GM18507 (cell line): ENCODE measurements at regions not wholly inside any gene's neighbourhood (a gene's known extent, or its start where the extent isn't known, plus 50 kb on each side); places are given as distances from the start of the nearest gene placed in this dataset.

Experiments used
- DNase-seq: peaks from one replicate; pipeline ENCODE4 v3.0.0; 2011; ENCODE audit warnings: low read depth; ENCODE audit not compliant: insufficient read length; ENCODE audit errors: extremely low spot score
- FAIRE-seq: peaks from 2 replicates; lab custom pipeline; 2011; peaks lifted over from hg19 to GRCh38; lab: Jason Lieb, UNC

DNA sequence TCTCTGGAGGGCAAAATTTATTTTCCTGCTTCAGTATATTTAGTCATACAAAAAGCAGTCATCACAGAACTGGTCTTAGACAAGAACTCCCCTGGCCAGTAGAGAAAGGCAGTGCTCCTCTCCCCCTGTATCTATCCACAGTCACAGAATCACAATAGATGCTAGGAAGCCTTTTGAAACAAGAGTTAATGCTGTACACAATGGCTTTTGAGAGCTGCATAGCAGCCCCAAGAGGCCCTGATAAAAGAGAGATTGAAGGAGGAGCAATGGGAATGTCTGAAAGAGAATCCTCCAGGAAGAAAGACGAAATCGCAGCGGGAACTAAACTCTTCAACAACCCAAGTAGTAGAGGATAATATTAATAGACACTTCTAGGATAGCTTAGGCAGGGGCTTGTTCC lies 330.2 kb downstream of the RBM43 start:
- no peak for DNase-seq
- FAIRE-seq: no peak

DNA sequence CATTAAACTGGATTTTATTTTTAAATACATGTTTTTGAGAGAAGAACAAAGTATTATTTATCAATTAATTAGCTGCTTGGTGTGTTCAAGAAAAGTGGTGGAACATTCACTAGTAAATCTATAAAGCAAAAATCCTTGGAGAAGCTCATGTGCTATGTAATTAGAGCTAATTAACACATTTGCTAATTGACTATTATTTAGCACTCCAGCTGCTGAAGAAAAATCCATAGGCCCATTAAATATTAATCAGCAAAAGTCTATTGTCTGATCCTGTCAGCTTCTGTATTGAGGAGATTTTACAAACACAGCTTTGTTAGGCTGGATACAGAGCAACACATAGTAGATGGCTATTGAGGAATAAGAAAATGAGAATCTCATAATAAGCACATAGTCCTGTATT lies 336.1 kb downstream of the RBM43 start:
- DNase-seq (no peak), FAIRE-seq (no peak)

DNA sequence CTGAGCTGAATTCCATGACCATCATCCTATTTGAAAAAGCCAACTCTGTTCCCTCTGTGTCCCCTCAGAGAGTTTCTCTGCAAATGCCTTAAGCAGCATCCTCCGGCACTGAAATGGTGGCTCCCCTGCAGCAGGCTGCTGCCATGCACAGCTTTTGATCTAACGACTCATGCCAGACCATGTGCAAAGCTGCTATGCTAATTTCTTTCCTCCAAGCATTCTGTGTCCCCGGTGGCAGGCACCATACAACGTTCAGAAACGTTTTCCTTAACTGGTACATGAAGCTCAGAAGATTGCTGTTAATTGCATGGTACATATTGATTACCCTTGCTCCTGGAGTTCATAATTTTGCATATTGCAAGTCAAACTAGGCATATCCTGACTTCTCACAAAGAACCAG lies 336.8 kb downstream of the RBM43 start:
- FAIRE-seq (no peak), DNase-seq (no peak)

DNA sequence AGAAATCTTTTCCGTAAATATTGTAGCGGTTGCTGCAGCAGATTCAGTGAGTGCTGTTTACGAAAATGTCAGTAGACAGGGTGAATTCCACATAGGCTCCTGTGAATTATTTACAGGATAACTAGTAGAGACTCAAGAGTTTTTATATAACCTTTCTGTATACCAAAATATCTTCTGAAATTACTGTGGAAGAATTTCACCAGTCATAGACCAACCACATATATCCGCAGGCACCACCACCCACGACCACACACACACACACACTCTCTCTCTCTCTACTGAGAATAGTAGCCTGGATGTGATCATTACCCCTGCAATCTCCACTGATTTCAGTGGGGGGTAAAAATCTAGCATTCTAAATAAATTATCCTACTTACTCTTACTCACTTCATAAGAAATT lies 341.8 kb downstream of the RBM43 start:
- DNase-seq: no peak
- FAIRE-seq: no peak

DNA sequence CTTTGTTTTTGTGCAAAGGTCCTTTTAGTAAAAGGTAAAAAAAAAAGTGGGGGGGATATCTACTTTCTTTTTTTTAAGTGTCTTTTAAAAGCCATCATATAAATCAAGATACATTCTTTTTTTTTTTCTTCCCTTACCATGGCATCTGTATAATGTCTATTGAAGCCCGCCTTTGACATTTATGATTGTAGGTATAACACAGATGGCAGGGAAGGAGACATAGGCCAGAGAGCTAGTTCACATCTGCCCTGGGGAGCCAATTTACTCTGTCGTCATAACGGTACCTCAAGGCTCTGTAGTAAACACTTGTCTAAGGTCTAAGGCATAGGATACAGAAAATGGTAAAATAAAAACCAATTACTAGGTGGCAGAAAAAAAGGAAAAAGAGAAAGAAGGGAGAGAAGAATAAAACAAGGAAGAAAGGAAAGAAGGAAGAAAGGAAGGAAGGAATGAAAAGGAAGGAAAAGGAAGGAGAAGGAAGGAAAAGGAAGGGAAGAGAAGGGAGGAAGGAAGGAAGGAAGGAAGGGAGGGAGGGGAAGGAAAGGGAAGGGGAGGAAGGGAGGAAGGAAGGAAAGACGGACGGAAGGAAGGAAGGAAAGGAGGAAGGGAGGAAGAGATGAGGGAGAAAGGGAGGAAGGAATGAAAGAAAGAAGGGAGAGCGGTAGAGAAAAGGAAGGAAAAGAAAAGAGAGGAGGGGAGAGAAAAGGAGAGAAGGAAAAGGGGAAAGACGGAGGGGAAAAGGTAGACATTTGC lies 343.5 kb downstream of the RBM43 start:
- FAIRE-seq: no peak
- DNase-seq: no peak

GRCh38 chr2:150916467-150917396 lies 344.9 kb downstream of the RBM43 start:
- FAIRE-seq (no peak), DNase-seq (no peak)

- DNase-seq: no peak
- FAIRE-seq: no peak
These were observed 349.8 kb downstream of the RBM43 start for GRCh38 chr2:150911766-150912280.

DNA sequence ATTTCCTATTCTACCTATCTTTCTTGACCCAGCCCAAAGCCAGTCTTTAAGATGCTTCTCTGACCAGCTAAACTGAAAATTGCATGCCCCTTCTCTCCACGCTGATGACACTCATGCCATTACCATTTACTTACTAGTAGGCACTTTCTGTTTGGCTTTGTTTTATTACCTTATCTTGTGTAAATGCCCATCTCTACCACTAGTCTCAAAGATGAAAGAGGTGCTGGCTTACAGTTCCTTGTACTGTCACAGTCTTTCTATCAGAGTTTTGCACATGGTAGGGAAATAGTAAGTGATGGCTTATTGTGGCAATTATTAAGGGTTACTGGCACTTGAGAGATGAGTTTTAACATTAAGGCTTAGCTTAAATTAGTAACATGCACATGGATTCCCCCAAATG lies 352.1 kb downstream of the RBM43 start:
- no peak for DNase-seq
- no peak for FAIRE-seq

GRCh38 chr2:150909090-150909489 lies 352.6 kb downstream of the RBM43 start:
- DNase-seq (no peak), FAIRE-seq (no peak)

GRCh38 chr2:150907466-150907865 lies 354.2 kb downstream of the RBM43 start:
- DNase-seq: no peak
- no peak for FAIRE-seq

- DNase-seq (no peak), FAIRE-seq (no peak)
These were observed 358.2 kb downstream of the RBM43 start for GRCh38 chr2:150903461-150903860.

DNA sequence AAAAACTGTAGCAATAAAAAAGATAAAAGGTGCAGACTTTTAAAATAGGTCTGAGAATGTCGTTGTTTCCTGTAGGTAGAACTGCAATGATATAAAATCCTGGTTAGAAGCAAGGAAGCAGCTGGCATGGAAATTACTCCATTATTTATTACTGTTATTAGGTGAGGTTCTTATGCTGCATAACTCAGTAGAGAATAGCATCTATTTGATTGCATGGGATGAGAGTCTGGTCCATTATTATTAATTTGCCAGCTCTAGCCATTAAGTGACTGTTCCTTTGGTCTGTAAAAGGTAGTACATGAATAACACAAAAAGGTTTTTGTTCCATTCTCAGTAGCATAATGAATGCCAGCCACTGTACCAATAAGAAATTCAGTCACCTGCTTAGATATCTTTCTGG lies 358.6 kb downstream of the RBM43 start:
- DNase-seq (no peak), FAIRE-seq (no peak)

- FAIRE-seq: no peak
- DNase-seq: no peak
These were observed 360.8 kb downstream of the RBM43 start for GRCh38 chr2:150900913-150901312.

- FAIRE-seq (no peak), DNase-seq (no peak)
These were observed 365.7 kb downstream of the RBM43 start for GRCh38 chr2:150895968-150896367.

- no peak for DNase-seq
- no peak for FAIRE-seq
These were observed 372.5 kb downstream of the RBM43 start for GRCh38 chr2:150889141-150889540.

GRCh38 chr2:150888337-150888736 lies 373.3 kb downstream of the RBM43 start:
- DNase-seq (no peak), FAIRE-seq (no peak)

DNA sequence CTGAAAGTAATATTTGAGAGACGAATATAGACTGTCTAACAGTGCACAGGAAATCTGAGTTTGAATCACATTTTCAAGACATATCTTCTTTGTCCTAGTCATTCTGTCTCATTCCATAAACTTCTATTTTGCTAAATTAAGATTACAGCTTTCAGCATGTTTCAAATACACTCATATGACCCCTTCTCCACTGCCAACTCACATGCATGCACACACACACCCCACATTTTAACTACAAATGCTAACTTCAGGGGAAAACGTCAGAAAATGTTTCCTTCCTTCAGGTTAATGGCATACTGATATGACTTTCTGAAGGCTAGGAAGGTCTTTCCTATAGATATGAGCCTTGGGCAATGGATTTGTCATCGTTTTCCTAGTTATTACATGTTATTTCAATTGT lies 373.7 kb downstream of the RBM43 start:
- DNase-seq (no peak), FAIRE-seq (no peak)

- DNase-seq (no peak), FAIRE-seq (no peak)
These were observed 375.8 kb downstream of the RBM43 start for GRCh38 chr2:150885774-150886386.

DNA sequence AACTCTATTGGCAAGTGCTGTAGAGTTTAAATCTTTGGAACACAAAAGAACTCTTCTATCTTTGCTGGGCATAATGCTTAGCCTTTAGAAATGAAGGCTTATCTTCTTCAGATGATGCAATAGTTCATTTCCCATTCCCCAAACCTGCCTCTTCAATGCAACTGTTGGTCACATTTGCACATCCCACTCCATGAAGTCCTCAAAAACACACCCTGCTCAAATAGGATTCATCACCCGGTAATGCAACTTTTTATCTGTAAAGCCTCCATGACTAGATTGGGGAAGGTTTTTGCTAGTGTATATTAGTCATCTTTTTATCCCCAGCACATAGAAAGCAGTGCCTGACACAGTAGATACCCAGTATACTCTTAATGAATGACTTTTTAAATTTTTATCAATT lies 376.4 kb downstream of the RBM43 start:
- no peak for DNase-seq
- no peak for FAIRE-seq

DNA sequence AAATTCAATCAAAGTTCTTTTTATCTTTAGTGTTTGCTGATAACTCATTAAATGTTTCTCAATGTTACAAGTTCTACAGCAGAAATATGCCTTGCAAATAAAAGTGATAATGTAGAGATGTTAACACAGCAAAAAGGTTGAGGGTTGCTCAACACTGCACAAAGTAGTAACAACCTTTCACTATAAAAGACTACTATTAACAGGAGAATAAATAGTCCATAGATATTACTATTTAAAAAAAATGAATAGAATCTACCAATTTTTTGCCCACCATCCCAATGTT lies 378.1 kb downstream of the RBM43 start:
- DNase-seq (no peak), FAIRE-seq (no peak)
